SKM-1 treated with dmso at 0.1 percent for 144 hours (cell line): ENCODE measurements at regions not wholly inside any gene's neighbourhood (a gene's known extent, or its start where the extent isn't known, plus 50 kb on each side); places are given as distances from the start of the nearest gene placed in this dataset.

Experiments used
- DNase-seq: peaks from one replicate; lab custom pipeline; 2025; ENCODE audit not compliant: unreplicated experiment; lab: John Stamatoyannopoulos, UW

GRCh38 chr21:43333298-43334062 lies 93.5 kb downstream of the SIK1 start:
- no peak for DNase-seq

GRCh38 chr21:43332861-43333297 lies 94.1 kb downstream of the SIK1 start:
- no peak for DNase-seq

GRCh38 chr21:43331962-43332828 lies 94.7 kb downstream of the SIK1 start:
- DNase-seq: no peak

- no peak for DNase-seq
Observed at GRCh38 chr21:43331111-43331961, 95.6 kb downstream of the SIK1 start.

GRCh38 chr21:43330306-43330881 lies 96.5 kb downstream of the SIK1 start:
- DNase-seq: no peak

- no peak for DNase-seq
Observed at GRCh38 chr21:43329711-43330269, 97.1 kb downstream of the SIK1 start.

GRCh38 chr21:43328958-43329691 lies 97.8 kb downstream of the SIK1 start:
- DNase-seq: no peak

GRCh38 chr21:43328185-43328957 lies 98.6 kb downstream of the SIK1 start:
- no peak for DNase-seq

GRCh38 chr21:43325968-43326715 lies 100.8 kb downstream of the SIK1 start:
- DNase-seq: no peak

- no peak for DNase-seq
Observed at GRCh38 chr21:43325036-43325435, 101.9 kb downstream of the SIK1 start.

- no peak for DNase-seq
Observed at GRCh38 chr21:43324596-43324995, 102.3 kb downstream of the SIK1 start.

- DNase-seq: no peak
Observed at GRCh38 chr21:43323244-43324005, 103.5 kb downstream of the SIK1 start.

GRCh38 chr21:43322805-43323204 lies 104.1 kb downstream of the SIK1 start:
- DNase-seq: no peak

- DNase-seq: no peak
Observed at GRCh38 chr21:43322311-43322710, 104.6 kb downstream of the SIK1 start.

- no peak for DNase-seq
Observed at GRCh38 chr21:43321611-43322010, 105.3 kb downstream of the SIK1 start.

- DNase-seq: no peak
Observed at GRCh38 chr21:43321111-43321510, 105.8 kb downstream of the SIK1 start.

GRCh38 chr21:43320526-43320925 lies 106.4 kb downstream of the SIK1 start:
- DNase-seq: no peak
